A673 (cell line): ENCODE measurements at regions not wholly inside any gene's neighbourhood (a gene's known extent, or its start where the extent isn't known, plus 50 kb on each side); places are given as distances from the start of the nearest gene placed in this dataset.

Experiments
- CTCF ChIP-seq: fragments of 300-800, 200-600 bp; sonication (generic); conservative IDR thresholded peaks from 2 replicates; pipeline ENCODE4 v1.5.1; 2017; ENCODE audit warnings: low read depth, mild to moderate bottlenecking, antibody characterized with exemption, low read length, moderate library complexity, mixed read lengths
- EZH2 ChIP-seq: fragments of 200-600 bp; sonication (generic); IDR thresholded peaks from 2 replicates; pipeline ENCODE4 v1.6.1; 2017; ENCODE audit warnings: borderline replicate concordance, low read depth, mild to moderate bottlenecking, mixed read lengths, antibody characterized with exemption, low read length; ENCODE audit not compliant: poor library complexity, severe bottlenecking

- TF ChIP-seq CTCF = no peak
- no peak for TF ChIP-seq EZH2
Observed at GRCh38 chr6:27599859-27600532, 127.1 kb upstream of the ZNF184 start.
